Left forelimb (tissue), 1 donor: ENCODE measurements at regions not wholly inside any gene's neighbourhood (a gene's known extent, or its start where the extent isn't known, plus 50 kb on each side); places are given as distances from the start of the nearest gene placed in this dataset.

Experiments
- DNase-seq: peaks from one replicate; pipeline ENCODE4 v3.0.0-alpha.2; 2018; ENCODE audit warnings: low spot score

DNA sequence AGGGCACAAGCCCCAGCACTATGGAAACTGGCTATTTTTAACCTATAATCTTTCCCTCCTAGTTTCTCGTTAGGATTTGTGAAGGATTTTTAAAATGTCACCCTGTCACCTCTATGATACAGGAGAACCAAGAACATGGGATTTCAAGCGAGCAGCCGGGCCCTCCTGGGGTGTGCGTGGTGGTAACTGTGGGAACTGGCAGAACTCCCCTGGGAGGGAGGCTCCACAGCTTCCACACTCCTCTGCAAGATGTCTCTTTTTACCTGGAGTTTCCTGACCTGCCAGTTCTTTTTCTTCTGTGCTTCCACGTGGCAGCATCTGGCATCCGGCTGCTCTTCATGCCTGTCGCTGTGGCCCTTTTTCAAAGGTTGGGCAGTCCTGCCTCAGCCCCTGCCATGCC is 386.3 kb upstream of the MYT1L start:
- no peak for DNase-seq

GRCh38 chr2:2716771-2717170 is 385.7 kb upstream of the MYT1L start:
- no peak for DNase-seq

GRCh38 chr2:2715036-2715818 is 384.2 kb upstream of the MYT1L start:
- DNase-seq: no peak

- DNase-seq: no peak
Observed at GRCh38 chr2:2714408-2714807, 383.3 kb upstream of the MYT1L start.

GRCh38 chr2:2709431-2709770 is 378.3 kb upstream of the MYT1L start:
- no peak for DNase-seq

DNA sequence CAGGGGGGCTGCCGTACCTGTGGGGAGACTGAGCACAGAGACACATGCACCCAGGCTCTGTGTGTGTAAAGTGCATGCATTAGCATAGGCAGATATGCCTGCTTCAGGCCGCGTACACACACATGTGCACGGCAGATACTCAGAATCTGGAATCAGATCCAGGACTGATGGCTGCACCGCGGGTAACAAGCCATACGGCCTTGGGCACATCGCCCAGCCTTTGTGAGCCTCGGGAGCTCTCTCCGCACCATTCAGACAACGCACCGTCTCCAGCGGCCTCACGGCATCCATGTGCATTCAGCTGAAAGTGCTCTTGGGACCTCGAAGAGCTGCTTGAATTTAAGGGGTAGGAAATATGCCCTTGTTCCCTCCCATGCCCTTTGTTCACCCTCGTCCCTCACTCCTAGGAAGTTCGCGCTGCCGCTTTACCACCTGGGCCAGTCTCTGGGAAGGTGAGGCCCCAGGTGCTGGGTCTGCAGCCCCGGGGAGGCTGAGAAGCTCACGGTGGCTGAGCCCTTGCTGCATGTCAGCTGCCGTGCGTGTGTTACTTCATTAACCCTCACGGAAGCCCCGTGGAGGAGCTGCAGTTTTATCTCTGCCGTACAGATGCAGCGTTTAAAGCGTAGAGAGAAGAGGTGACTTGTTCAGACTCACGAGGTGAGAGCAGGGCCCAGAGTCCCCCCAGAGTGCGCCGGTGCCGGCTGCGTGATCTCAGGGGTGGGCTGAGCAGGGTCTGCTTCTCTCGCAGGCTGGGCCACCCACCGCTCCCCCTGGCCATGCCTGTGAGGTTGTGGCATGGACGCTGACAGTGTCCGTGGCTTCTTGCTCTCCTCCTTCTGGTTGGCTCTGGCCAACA is 377.7 kb upstream of the MYT1L start:
- no peak for DNase-seq

DNA sequence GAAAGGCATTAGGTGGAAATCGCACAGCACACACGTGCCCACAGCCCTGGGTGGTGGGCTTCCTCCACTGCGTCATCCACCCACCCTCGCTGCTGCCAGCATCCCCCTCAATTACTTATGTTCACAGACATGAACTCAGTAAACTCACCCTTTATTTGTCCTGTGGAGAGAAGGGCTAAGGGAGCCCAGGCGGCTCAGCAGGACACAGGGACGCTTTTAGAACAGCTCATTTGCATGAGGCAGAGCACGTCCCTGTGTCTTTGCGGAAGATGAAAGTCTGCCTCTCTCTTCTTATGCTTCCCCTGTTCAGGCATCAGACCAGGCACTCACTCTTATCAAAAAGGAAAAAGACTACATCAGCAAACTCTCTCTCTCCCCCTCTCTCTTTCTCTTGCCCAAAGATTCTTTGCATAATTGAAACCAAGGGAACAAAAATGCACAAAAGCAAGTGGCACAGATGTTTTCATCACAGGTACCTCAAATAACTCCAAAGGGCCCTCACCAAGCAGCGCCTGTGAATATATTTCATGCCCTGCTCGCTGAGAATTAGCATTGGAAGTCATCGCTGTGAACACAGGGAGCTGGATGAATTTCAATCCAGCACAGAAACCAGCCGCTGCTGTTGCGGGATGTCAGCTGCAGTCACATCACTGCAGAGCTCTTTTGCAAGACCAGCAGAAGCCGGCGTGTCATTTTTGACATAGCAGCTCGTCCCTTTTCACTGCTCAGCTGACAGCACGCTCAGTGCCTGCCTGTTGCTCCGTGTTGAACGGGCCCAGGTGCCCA is 376.3 kb upstream of the MYT1L start:
- DNase-seq: no peak

- no peak for DNase-seq
Observed at GRCh38 chr2:2706306-2706705, 375.2 kb upstream of the MYT1L start.

- DNase-seq: no peak
Observed at GRCh38 chr2:2705871-2706270, 374.8 kb upstream of the MYT1L start.

- no peak for DNase-seq
Observed at GRCh38 chr2:2704428-2705090, 373.5 kb upstream of the MYT1L start.

- DNase-seq: no peak
Observed at GRCh38 chr2:2703762-2704427, 372.8 kb upstream of the MYT1L start.

DNA sequence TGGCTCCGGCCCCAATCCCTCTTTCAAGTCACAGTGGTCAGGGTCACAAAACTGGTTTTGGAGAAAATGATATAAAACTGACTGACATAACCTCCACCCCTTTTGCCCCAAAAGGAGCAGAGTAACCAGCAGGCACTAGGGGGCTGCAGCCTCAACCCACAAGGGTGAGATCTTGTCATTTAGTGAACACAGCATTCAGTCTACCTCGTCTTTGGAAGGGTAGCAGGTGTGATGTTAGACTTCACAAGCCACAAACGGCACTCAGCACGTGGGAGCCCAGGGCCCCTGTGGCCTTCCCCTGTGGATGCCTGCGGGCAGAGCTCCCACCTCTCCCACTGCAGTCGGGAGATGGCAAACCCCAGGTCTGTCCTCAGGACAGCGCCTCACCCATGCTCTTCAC is 372.1 kb upstream of the MYT1L start:
- DNase-seq: no peak

GRCh38 chr2:2702385-2702784 is 371.3 kb upstream of the MYT1L start:
- DNase-seq: no peak

- no peak for DNase-seq
Observed at GRCh38 chr2:2701813-2702212, 370.7 kb upstream of the MYT1L start.

DNA sequence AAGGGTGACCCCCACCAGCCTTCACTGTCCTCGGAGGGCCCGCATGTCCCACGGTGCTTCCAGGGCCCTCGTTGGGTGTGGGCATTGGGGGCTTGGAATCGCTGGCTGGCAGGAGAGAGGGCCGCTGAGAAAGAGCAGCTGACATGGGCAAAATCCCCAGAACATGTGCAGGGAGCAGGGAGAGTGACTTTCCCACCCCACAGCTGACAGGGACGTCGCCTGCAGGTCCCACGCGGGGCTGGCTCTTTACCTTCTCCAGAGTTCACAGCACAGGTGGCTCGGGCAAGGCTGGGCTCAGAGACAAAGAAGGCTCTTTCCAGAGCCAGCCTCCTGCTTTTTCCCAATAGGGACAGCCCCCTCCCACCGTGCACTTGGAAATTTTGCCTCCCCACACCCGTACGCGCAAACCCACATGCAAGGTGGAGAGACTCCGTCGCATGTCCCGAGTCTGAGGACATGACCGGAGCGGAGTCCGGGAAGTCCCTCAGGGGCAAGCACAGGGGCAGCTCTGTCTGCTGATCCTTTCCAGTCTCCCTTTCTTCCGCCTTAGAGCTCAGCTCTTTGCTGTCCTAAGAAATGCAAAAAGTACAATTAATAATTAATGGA is 370.2 kb upstream of the MYT1L start:
- DNase-seq: no peak

DNA sequence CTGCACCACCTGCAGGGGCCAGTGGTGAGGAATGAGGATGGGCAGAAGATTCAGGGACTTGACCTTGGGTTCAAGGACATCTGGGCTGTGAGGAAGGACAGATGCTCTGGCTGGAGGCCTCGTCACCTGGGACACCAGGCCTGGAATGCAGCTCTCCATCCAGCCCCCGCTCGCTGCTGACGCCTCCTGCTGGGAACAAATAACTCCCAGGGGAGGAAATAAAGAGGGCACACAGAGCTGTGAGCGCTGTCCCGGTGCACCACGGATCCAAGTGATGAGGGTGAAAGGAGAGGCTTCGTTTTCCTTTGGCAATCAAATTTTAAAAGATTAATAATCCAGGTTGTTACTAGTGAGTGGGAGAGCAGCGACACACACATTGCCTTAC is 368.0 kb upstream of the MYT1L start:
- DNase-seq: no peak

- DNase-seq: no peak
Observed at GRCh38 chr2:2698182-2699120, 367.4 kb upstream of the MYT1L start.

DNA sequence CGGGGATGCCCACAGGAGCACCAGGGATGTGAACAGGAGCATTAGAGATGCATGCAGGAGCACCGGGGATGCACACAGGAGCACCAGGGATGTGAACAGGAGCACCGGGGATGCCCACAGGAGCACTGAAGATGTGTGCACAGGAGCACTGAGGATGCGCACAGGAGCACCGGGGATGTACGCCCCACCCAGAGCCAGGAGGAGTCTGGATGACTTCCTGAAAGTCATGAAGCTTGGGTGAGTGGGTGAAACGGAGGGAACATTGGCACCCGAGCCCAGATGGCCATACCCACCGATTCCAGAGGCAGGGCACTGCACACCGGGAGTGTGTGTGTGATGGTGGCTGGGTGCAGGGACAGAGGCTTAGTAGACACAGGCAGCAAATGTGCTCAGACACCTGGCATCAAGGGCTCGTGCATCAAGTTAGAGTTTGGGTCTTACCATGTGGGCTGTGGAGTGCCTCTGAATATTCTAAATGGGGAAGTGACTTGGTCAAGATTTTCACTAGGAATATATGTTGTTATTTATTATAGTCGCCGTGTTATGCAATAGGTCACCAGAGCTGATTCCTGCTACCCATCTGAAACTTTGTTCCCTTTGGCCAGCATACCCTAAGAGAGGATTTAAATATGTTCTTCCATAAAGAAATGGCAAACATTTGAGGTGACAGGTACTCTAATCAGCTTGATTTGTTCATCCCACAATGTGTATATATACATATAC is 365.8 kb upstream of the MYT1L start:
- DNase-seq: no peak

- no peak for DNase-seq
Observed at GRCh38 chr2:2696325-2696724, 365.2 kb upstream of the MYT1L start.
